ENCODE measurements at regions not wholly inside any gene's neighbourhood (a gene's known extent, or its start where the extent isn't known, plus 50 kb on each side); places are given as distances from the start of the nearest gene placed in this dataset.

DNA sequence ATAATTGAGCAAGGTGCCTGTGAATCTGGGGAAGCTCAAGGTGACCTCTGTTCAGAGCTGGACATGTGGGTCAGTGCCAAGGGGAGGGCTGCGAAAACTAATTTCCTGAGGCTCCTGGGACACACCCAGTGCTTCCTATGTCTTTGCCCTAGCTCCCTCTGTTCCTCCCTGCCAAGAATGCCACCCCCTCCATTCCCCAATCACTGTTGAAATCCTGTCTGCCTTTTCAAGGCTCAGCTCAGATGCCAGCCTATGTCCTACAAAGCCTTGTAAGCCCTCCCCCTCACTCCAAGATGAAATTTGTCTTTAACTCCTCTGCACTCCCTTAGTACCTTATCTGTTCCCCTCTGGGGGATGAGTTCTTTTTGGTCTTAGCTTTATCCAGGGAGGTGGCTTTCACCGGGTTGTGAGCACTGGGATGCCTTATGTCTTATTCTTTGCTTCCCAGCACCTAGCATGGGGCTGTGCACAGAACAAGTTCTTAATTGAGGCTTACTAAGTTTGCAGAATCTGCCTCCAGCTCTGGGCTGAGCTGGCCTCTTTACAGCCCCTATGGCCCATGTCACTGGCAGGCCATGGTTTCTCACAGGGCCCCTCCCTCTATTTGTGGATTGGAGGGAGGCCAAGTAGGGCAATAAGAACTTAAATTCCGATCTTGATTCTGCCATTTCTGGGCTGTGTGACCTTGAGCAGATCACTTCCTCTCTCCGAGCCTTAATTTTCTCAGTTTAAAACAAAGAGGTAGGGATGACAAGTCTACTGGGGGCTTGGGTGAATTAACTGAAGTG, 51.5 kb upstream of the EPB41L1 start:
- Histone ChIP-seq H3K4me3 (ENCODE audit: low read depth in 1 of 3, low read length in 3 of 3) (no peak overlapping the region), H3K4me1 (ENCODE audit: control insufficient read depth in 4 of 4, insufficient read depth in 4 of 4, low read length in 3 of 4) (peaks cover 0 to 6% (median 3%) of the 10 kb centered on the region in 4 donors), H3K27me3 (ENCODE audit: control insufficient read depth in 4 of 4, insufficient read depth in 4 of 4, low read length in 3 of 4) (no peaks in the 10 kb centered on the region), H3K9ac (ENCODE audit: low read depth in 1 of 2, low read length in 2 of 2) (no peak overlapping the region), H3K36me3 (ENCODE audit: control insufficient read depth in 4 of 4, insufficient read depth in 3 of 4, low read depth in 1 of 4, low read length in 3 of 4) (no peaks in the 10 kb centered on the region), H3K27ac (ENCODE audit: low read depth in 1 of 2, low read length in 2 of 2) (no peak overlapping the region), H3K9me3 (ENCODE audit: control insufficient read depth in 4 of 4, low read length in 3 of 4) (no peaks in the 10 kb centered on the region)
- TF ChIP-seq, protein P1, sequence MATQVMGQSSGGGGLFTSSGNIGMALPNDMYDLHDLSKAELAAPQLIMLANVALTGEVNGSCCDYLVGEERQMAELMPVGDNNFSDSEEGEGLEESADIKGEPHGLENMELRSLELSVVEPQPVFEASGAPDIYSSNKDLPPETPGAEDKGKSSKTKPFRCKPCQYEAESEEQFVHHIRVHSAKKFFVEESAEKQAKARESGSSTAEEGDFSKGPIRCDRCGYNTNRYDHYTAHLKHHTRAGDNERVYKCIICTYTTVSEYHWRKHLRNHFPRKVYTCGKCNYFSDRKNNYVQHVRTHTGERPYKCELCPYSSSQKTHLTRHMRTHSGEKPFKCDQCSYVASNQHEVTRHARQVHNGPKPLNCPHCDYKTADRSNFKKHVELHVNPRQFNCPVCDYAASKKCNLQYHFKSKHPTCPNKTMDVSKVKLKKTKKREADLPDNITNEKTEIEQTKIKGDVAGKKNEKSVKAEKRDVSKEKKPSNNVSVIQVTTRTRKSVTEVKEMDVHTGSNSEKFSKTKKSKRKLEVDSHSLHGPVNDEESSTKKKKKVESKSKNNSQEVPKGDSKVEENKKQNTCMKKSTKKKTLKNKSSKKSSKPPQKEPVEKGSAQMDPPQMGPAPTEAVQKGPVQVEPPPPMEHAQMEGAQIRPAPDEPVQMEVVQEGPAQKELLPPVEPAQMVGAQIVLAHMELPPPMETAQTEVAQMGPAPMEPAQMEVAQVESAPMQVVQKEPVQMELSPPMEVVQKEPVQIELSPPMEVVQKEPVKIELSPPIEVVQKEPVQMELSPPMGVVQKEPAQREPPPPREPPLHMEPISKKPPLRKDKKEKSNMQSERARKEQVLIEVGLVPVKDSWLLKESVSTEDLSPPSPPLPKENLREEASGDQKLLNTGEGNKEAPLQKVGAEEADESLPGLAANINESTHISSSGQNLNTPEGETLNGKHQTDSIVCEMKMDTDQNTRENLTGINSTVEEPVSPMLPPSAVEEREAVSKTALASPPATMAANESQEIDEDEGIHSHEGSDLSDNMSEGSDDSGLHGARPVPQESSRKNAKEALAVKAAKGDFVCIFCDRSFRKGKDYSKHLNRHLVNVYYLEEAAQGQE (IDR thresholded peaks at IDR 0.05), result no peak
- no peak for TF ChIP-seq FOXA2 (IDR thresholded peaks at IDR 0.05)
- no peak for TF ChIP-seq TAF1 (conservative IDR thresholded peaks at IDR 0.05)
- TF ChIP-seq JUND (IDR thresholded peaks at IDR 0.05), result no peak
- TF ChIP-seq NR2F2 (IDR thresholded peaks at IDR 0.05), result no peak
- TF ChIP-seq EGR1 (IDR thresholded peaks at IDR 0.05; ENCODE audit: low read depth in 2 of 2), result no peak
- TF ChIP-seq SP1 (IDR thresholded peaks at IDR 0.05), result no peak
- TF ChIP-seq, protein P2, sequence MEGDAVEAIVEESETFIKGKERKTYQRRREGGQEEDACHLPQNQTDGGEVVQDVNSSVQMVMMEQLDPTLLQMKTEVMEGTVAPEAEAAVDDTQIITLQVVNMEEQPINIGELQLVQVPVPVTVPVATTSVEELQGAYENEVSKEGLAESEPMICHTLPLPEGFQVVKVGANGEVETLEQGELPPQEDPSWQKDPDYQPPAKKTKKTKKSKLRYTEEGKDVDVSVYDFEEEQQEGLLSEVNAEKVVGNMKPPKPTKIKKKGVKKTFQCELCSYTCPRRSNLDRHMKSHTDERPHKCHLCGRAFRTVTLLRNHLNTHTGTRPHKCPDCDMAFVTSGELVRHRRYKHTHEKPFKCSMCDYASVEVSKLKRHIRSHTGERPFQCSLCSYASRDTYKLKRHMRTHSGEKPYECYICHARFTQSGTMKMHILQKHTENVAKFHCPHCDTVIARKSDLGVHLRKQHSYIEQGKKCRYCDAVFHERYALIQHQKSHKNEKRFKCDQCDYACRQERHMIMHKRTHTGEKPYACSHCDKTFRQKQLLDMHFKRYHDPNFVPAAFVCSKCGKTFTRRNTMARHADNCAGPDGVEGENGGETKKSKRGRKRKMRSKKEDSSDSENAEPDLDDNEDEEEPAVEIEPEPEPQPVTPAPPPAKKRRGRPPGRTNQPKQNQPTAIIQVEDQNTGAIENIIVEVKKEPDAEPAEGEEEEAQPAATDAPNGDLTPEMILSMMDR (IDR thresholded peaks at IDR 0.05; ENCODE audit: low read depth, low read length, missing input control), result no peak
- no peak for TF ChIP-seq HNF4A (conservative IDR thresholded peaks at IDR 0.05)
- TF ChIP-seq GABPA (IDR thresholded peaks at IDR 0.05 in 1 of 2, conservative IDR thresholded peaks at IDR 0.05 in 1 of 2), result no peak
- TF ChIP-seq, protein P3, sequence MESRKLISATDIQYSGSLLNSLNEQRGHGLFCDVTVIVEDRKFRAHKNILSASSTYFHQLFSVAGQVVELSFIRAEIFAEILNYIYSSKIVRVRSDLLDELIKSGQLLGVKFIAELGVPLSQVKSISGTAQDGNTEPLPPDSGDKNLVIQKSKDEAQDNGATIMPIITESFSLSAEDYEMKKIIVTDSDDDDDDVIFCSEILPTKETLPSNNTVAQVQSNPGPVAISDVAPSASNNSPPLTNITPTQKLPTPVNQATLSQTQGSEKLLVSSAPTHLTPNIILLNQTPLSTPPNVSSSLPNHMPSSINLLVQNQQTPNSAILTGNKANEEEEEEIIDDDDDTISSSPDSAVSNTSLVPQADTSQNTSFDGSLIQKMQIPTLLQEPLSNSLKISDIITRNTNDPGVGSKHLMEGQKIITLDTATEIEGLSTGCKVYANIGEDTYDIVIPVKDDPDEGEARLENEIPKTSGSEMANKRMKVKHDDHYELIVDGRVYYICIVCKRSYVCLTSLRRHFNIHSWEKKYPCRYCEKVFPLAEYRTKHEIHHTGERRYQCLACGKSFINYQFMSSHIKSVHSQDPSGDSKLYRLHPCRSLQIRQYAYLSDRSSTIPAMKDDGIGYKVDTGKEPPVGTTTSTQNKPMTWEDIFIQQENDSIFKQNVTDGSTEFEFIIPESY (IDR thresholded peaks at IDR 0.05), result no peak
- TF ChIP-seq FOXA1 (IDR thresholded peaks at IDR 0.05), result no peak
- TF ChIP-seq, protein P4, sequence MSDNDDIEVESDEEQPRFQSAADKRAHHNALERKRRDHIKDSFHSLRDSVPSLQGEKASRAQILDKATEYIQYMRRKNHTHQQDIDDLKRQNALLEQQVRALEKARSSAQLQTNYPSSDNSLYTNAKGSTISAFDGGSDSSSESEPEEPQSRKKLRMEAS (IDR thresholded peaks at IDR 0.05), result no peak
- DNase-seq (ENCODE audit: low spot score), result no peak
- WGBS, result 64% methylated on average over 4 of the region's 4 CpGs

DNA sequence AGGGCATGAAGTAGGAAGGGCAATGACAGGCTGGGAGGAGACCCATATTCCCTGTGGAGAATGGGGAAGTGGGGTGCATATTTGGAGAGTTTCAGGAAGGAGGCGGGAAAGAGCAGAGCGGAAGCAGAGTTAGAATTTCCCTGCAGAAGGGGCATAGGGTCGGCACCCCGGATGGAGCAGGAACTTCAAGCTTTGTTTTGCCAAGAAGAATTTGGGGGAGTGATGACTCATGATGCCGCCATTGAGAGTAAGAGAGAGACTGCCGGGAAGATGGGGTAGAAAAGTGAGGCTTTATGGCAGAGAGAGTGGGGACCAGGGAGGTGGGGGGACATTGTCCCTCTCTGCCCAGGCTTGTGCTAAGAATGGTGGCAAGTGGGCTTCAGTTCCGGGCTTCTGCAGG, 50.3 kb upstream of the EPB41L1 start:
- no peak overlapping the region for H3K27ac ChIP-seq (ENCODE audit: low read depth in 1 of 2, low read length in 2 of 2)
- H3K4me3 ChIP-seq (ENCODE audit: low read depth in 1 of 3, low read length in 3 of 3), result no peak overlapping the region
- H3K9me3 ChIP-seq (ENCODE audit: control insufficient read depth in 4 of 4, low read length in 3 of 4), result no peaks in the 10 kb centered on the region
- 77% methylated on average over 7 of the region's 7 CpGs for WGBS
- H3K4me1 ChIP-seq (ENCODE audit: control insufficient read depth in 4 of 4, insufficient read depth in 4 of 4, low read length in 3 of 4), result peaks cover 0 to 5% (median 2%) of the 10 kb centered on the region in 4 donors
- no peaks in the 10 kb centered on the region for H3K36me3 ChIP-seq (ENCODE audit: control insufficient read depth in 4 of 4, insufficient read depth in 3 of 4, low read depth in 1 of 4, low read length in 3 of 4)
- no peaks in the 10 kb centered on the region for H3K27me3 ChIP-seq (ENCODE audit: control insufficient read depth in 4 of 4, insufficient read depth in 4 of 4, low read length in 3 of 4)
- TF ChIP-seq EGR1 (IDR thresholded peaks at IDR 0.05; ENCODE audit: low read depth in 2 of 2), result no peak
- TF ChIP-seq JUND (IDR thresholded peaks at IDR 0.05), result no peak
- TF ChIP-seq FOXA2 (IDR thresholded peaks at IDR 0.05), result no peak
- TF ChIP-seq HNF4A (conservative IDR thresholded peaks at IDR 0.05), result no peak
- TF ChIP-seq TAF1 (conservative IDR thresholded peaks at IDR 0.05), result no peak
- TF ChIP-seq RXRA (IDR thresholded peaks at IDR 0.05), result no peak
- DNase-seq (ENCODE audit: low spot score), result no peak
- H3K9ac ChIP-seq (ENCODE audit: low read depth in 1 of 2, low read length in 2 of 2), result no peak overlapping the region
